Heart left ventricle (tissue), 16 donors: ENCODE measurements at regions not wholly inside any gene's neighbourhood (a gene's known extent, or its start where the extent isn't known, plus 50 kb on each side); places are given as distances from the start of the nearest gene placed in this dataset.

Experiments
- ATAC-seq, 4 donors: fragments of 200-7000 bp; cut with Tn5 transposase; one replicate each; pipeline ENCODE4 v1.9.1; 2020 to 2022; ENCODE audit warnings: moderate library complexity in 4 of 4, mild to moderate bottlenecking in 3 of 4, moderate number of reproducible peaks in 1 of 4
- DNase-seq, 5 donors: peaks; one replicate each; pipeline ENCODE4 v3.0.0-alpha.2; 2020
- H3K27ac ChIP-seq, 12 donors: fragments of 200-600 bp; sonication (generic) in 4 of 12; one replicate each; pipeline versions ENCODE4 v1.5.0 to v1.8.0; 2016 to 2022; ENCODE audit warnings: mild to moderate bottlenecking in 2 of 12
- H3K27me3 ChIP-seq, 9 donors: fragments of 200-600 bp; sonication (generic) in 2 of 9; one replicate each; pipeline versions ENCODE4 v1.5.1 to v1.8.0; 2016 to 2022; ENCODE audit warnings: mild to moderate bottlenecking in 3 of 9
- H3K36me3 ChIP-seq, 9 donors: fragments of 200-600 bp; sonication (generic) in 2 of 9; one replicate each; pipeline versions ENCODE4 v1.5.0 to v1.8.0; 2018 to 2022; ENCODE audit warnings: mild to moderate bottlenecking in 2 of 9
- H3K4me1 ChIP-seq, 12 donors: fragments of 200-600 bp; sonication (generic) in 4 of 12; one replicate each; pipeline versions ENCODE4 v1.5.0 to v1.8.0; 2016 to 2022; ENCODE audit warnings: mild to moderate bottlenecking in 3 of 12
- H3K4me3 ChIP-seq, 12 donors: fragments of 200-600 bp; sonication (generic) in 4 of 12; one replicate each; pipeline versions ENCODE4 v1.5.0 to v1.8.0; 2017 to 2022; ENCODE audit warnings: mild to moderate bottlenecking in 9 of 12, moderate library complexity in 4 of 12
- H3K9me3 ChIP-seq, 12 donors: fragments of 200-600 bp; sonication (generic) in 4 of 12; one replicate each; pipeline versions ENCODE4 v1.5.0 to v1.8.0; 2016 to 2022; ENCODE audit warnings: mild to moderate bottlenecking in 1 of 12
- POLR2A ChIP-seq, 2 donors: fragments of 450-650 bp; IDR thresholded peaks; one replicate each; pipeline ENCODE4 v1.6.1; 2017; ENCODE audit warnings: antibody characterized with exemption in 2 of 2, mild to moderate bottlenecking in 2 of 2, moderate library complexity in 2 of 2
- WGBS, 4 donors: extraction: QIAGEN DNeasy Blood & Tissue Kit in 2 of 4; methylation state at CpG; one replicate each; pipeline versions ENCODE4 v1.1.5 to v1.1.7; 2013 to 2018; 5-methylcytosine and 5-hydroxymethylcytosine counted together
- intact Hi-C, 10 donors: fragments of 100-400 bp; cut with DNase I; formaldehyde crosslinking; loops; one replicate each; pipeline versions ENCODE4 v1.11.1 to v1.14.2; 2022
- TF ChIP-seq, protein P1 (sequence below), 12 donors: fragments of 200-600 bp; sonication (generic) in 4 of 12; IDR thresholded peaks; one replicate each; pipeline versions ENCODE4 v1.5.0 to v1.8.0; 2018 to 2022; ENCODE audit warnings: antibody characterized with exemption in 12 of 12, mild to moderate bottlenecking in 5 of 12
- donor health status: ischemic (EF 13 %, LVEDD 7.1; RV severe dilation, severe dysfunction).
- donor health status: healthy with polysubstance abuse.
- donor health status: DM: no; HTN: yes; CAD: no.
- donor health status: DM: no; HTN: no; CAD: no.
- donor health status: ischemic (EF 25% LVEDD 6.9; RV normal size, moderate dysfunction).
- donor health status: ischemic (EF 25% LVEDD 5.7; RV mildly dilated, moderate dysfunction).
- donor health status: healthy.
- donor health status: DM: yes; HTN: yes; CAD: no.
- donor health status: ischemic (EF 35%, LVEDD 5.7; RV mildly dilated, moderate dysfunction).
- donor health status: nonischemic (EF 11% LVEDD 7.7; RV severe dilation, severe dysfunction).
- donor health status: DM: yes; HTN: yes; CAD: no.
- donor health status: PGD.
- donor health status: ischemic (EF 29% LVEDD 5.4; RV normal size, mild dysfunction).
- donor health status: nonischemic (EF 23%, LVEDD 6.1; RV moderate dilation, normal function).

DNA sequence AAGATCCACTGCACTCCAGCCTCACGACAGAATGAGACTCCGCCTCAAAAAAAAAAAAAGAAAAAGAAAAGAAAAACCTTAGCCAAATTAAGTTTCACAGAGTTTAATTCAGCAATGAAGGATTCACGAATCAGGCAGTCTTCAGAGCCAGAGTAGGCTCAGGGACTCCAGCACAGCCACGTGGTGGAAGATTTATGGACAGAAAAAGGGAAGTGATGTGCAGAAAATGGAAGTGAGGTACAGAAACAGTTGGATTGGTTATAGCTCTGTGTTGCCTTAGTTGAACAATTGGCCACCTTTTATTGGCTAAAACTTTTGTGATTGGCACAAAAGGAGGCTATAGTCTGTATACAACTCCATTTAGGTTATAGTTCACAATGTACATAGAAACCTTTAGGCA is 256.6 kb downstream of the HS3ST3B1 start:
- DNase-seq: no peak
- intact Hi-C loops: no loop called here
- Histone ChIP-seq H3K9me3 (no peaks in the 10 kb centered on the region), H3K27ac (no peak overlapping the region), H3K4me3 (no peak overlapping the region), H3K4me1 (no peaks in the 10 kb centered on the region), H3K36me3 (no peaks in the 10 kb centered on the region), H3K27me3 (peaks cover 0 to 2% (median 0%) of the 10 kb centered on the region in 9 donors)
- TF ChIP-seq, protein P1, sequence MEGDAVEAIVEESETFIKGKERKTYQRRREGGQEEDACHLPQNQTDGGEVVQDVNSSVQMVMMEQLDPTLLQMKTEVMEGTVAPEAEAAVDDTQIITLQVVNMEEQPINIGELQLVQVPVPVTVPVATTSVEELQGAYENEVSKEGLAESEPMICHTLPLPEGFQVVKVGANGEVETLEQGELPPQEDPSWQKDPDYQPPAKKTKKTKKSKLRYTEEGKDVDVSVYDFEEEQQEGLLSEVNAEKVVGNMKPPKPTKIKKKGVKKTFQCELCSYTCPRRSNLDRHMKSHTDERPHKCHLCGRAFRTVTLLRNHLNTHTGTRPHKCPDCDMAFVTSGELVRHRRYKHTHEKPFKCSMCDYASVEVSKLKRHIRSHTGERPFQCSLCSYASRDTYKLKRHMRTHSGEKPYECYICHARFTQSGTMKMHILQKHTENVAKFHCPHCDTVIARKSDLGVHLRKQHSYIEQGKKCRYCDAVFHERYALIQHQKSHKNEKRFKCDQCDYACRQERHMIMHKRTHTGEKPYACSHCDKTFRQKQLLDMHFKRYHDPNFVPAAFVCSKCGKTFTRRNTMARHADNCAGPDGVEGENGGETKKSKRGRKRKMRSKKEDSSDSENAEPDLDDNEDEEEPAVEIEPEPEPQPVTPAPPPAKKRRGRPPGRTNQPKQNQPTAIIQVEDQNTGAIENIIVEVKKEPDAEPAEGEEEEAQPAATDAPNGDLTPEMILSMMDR (IDR thresholded peaks at IDR 0.05): no peak
- no peak for TF ChIP-seq POLR2A (IDR thresholded peaks at IDR 0.05)
- ATAC-seq: no peak
- WGBS, 4 donors: 56 to 61% (median 59%) methylated on average over 4 of the region's 4 CpGs

DNA sequence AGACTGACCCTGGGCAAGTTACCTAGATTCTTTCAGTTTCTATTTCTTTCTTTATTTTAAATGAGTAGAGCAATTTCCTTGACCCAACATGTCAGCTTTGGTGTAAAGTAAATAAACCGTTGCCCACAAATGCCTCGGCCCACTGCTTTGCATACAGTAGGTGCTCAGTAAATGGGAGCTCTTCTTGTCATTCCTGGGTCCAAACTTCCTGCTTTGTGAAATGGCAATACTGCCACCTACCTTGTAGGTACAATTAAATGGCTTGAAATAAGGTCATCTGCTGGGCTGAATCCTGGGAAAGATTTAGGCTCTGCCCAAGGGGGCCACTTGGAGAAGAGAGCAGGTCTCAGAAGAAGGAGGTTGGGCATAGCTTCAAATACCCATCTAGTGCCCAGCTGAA is 253.0 kb downstream of the HS3ST3B1 start:
- TF ChIP-seq, protein P1 (IDR thresholded peaks at IDR 0.05): no peak
- no peak for TF ChIP-seq POLR2A (IDR thresholded peaks at IDR 0.05)
- no peak for DNase-seq
- Histone ChIP-seq H3K4me1 (no peaks in the 10 kb centered on the region), H3K36me3 (no peaks in the 10 kb centered on the region), H3K9me3 (no peaks in the 10 kb centered on the region), H3K27ac (no peak overlapping the region), H3K4me3 (no peak overlapping the region), H3K27me3 (peaks cover 0 to 10% (median 0%) of the 10 kb centered on the region in 9 donors)
- intact Hi-C loops: no loop called here
- 72 to 83% (median 79%) methylated on average over 2 of the region's 2 CpGs for WGBS, 4 donors
- ATAC-seq: no peak

DNA sequence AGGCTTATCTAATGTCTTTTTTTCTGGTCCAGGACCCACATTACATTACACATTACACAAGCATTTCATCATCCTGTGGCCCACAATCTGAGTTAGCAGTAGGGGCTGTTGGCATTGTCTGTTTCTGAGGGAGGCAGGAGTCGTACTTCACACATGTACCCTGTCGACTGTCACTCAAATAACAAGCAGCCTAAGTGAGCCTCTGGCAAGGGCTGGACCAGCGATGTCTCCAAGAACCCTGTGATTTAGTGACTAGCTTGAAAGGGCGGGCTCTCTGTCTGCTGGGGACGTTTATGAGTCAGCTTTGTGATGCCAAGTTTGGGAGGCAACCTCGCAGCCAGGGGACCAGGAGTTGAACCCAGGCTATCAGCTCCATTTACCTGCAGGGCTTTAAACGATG is 251.4 kb downstream of the HS3ST3B1 start:
- no peak for DNase-seq
- Histone ChIP-seq H3K36me3 (no peaks in the 10 kb centered on the region), H3K4me1 (no peaks in the 10 kb centered on the region), H3K9me3 (no peaks in the 10 kb centered on the region), H3K4me3 (no peak overlapping the region), H3K27me3 (peaks cover 0 to 10% (median 0%) of the 10 kb centered on the region in 9 donors), H3K27ac (no peak overlapping the region)
- WGBS, 4 donors: 41 to 66% (median 50%) methylated on average over 7 of the region's 7 CpGs
- intact Hi-C loops: no loop called here
- ATAC-seq: no peak
- no peak for TF ChIP-seq POLR2A (IDR thresholded peaks at IDR 0.05)
- TF ChIP-seq, protein P1 (IDR thresholded peaks at IDR 0.05): no peak

DNA sequence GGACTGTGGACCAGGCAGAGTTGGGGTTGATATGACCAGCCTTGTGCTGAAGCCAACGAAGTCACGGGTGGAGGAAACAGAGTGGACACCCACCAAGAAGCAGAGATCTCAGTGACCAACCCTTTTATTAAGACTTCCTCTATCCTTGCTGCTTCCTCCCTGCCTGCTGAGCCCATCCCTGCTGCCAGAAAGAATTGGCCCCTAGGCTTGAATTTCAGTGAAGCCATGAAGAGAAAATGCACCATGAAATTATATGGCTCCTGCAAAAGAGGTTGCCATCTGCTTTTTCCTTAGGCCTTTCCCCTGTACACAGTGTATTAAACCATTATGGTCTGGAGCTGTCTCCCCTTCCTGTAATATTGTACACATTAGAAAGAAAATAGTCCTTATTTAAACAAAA is 246.7 kb downstream of the HS3ST3B1 start:
- intact Hi-C loops: no loop called here
- H3K9me3 ChIP-seq: peaks cover 0 to 9% (median 0%) of the 10 kb centered on the region in 12 donors
- H3K36me3 ChIP-seq: no peaks in the 10 kb centered on the region
- no peaks in the 10 kb centered on the region for H3K4me1 ChIP-seq
- 83 to 98% (median 89%) methylated on average over 2 of the region's 2 CpGs for WGBS, 4 donors
- no peak for DNase-seq
- no peak for ATAC-seq
- H3K27me3 ChIP-seq: peaks cover 0 to 19% (median 0%) of the 10 kb centered on the region in 9 donors
- TF ChIP-seq POLR2A (IDR thresholded peaks at IDR 0.05): no peak
- TF ChIP-seq, protein P1 (IDR thresholded peaks at IDR 0.05): no peak
- H3K4me3 ChIP-seq: no peak overlapping the region
- no peak overlapping the region for H3K27ac ChIP-seq
